ENCODE measurements at regions not wholly inside any gene's neighbourhood (a gene's known extent, or its start where the extent isn't known, plus 50 kb on each side); places are given as distances from the start of the nearest gene placed in this dataset.
A peak's percentile ranks its signal among the peaks of the same experiment; 100 is the strongest.

- Histone ChIP-seq H3K9me3 (ENCODE audit: low read depth) (no peaks in the 10 kb centered on the region), H3K4me1 (ENCODE audit: low read depth) (no peaks in the 10 kb centered on the region), H3K4me3 (no peak overlapping the region), H3K27ac (no peak overlapping the region), H3K36me3 (no peaks in the 10 kb centered on the region), H3K27me3 (no peaks in the 10 kb centered on the region)
- no peak for TF ChIP-seq CTCF (IDR thresholded peaks at IDR 0.05; ENCODE audit: low read depth, low read length)
- DNase-seq (ENCODE audit: low read depth in 1 of 2, low spot score in 1 of 2): peak in 1 of 2 donors; percentile 34
Observed at GRCh38 chr2:83017366-83018090, 1441.6 kb downstream of the SUCLG1 start.

- no peak overlapping the region for H3K4me3 ChIP-seq
- no peak for DNase-seq (ENCODE audit: low read depth in 1 of 2, low spot score in 1 of 2)
- H3K4me1 ChIP-seq (ENCODE audit: low read depth): no peaks in the 10 kb centered on the region
- no peaks in the 10 kb centered on the region for H3K9me3 ChIP-seq (ENCODE audit: low read depth)
- no peaks in the 10 kb centered on the region for H3K27me3 ChIP-seq
- H3K27ac ChIP-seq: no peak overlapping the region
- H3K36me3 ChIP-seq: no peaks in the 10 kb centered on the region
- TF ChIP-seq CTCF (IDR thresholded peaks at IDR 0.05; ENCODE audit: low read depth, low read length): no peak
Observed at GRCh38 chr2:83016343-83017110, 1442.6 kb downstream of the SUCLG1 start.

- Histone ChIP-seq H3K27ac (no peak overlapping the region), H3K9me3 (ENCODE audit: low read depth) (no peaks in the 10 kb centered on the region), H3K4me1 (ENCODE audit: low read depth) (no peaks in the 10 kb centered on the region), H3K4me3 (no peak overlapping the region), H3K27me3 (no peaks in the 10 kb centered on the region), H3K36me3 (no peaks in the 10 kb centered on the region)
- no peak for DNase-seq (ENCODE audit: low read depth in 1 of 2, low spot score in 1 of 2)
- no peak for TF ChIP-seq CTCF (IDR thresholded peaks at IDR 0.05; ENCODE audit: low read depth, low read length)
Observed at GRCh38 chr2:83015900-83016299, 1443.2 kb downstream of the SUCLG1 start.

GRCh38 chr2:83015035-83015715 lies 1443.9 kb downstream of the SUCLG1 start:
- Histone ChIP-seq H3K36me3 (no peaks in the 10 kb centered on the region), H3K4me1 (ENCODE audit: low read depth) (no peaks in the 10 kb centered on the region), H3K4me3 (no peak overlapping the region), H3K9me3 (ENCODE audit: low read depth) (no peaks in the 10 kb centered on the region), H3K27me3 (no peaks in the 10 kb centered on the region), H3K27ac (no peak overlapping the region)
- DNase-seq (ENCODE audit: low read depth in 1 of 2, low spot score in 1 of 2): no peak
- no peak for TF ChIP-seq CTCF (IDR thresholded peaks at IDR 0.05; ENCODE audit: low read depth, low read length)

GRCh38 chr2:83014462-83014861 lies 1444.6 kb downstream of the SUCLG1 start:
- no peak overlapping the region for H3K27ac ChIP-seq
- no peak for TF ChIP-seq CTCF (IDR thresholded peaks at IDR 0.05; ENCODE audit: low read depth, low read length)
- H3K4me1 ChIP-seq (ENCODE audit: low read depth): no peaks in the 10 kb centered on the region
- no peaks in the 10 kb centered on the region for H3K9me3 ChIP-seq (ENCODE audit: low read depth)
- no peaks in the 10 kb centered on the region for H3K27me3 ChIP-seq
- no peaks in the 10 kb centered on the region for H3K36me3 ChIP-seq
- DNase-seq (ENCODE audit: low read depth in 1 of 2, low spot score in 1 of 2): no peak
- no peak overlapping the region for H3K4me3 ChIP-seq

Data from cardiac muscle cell (in vitro differentiated cells and primary cell).